ENCODE measurements at regions not wholly inside any gene's neighbourhood (a gene's known extent, or its start where the extent isn't known, plus 50 kb on each side); places are given as distances from the start of the nearest gene placed in this dataset.

DNA sequence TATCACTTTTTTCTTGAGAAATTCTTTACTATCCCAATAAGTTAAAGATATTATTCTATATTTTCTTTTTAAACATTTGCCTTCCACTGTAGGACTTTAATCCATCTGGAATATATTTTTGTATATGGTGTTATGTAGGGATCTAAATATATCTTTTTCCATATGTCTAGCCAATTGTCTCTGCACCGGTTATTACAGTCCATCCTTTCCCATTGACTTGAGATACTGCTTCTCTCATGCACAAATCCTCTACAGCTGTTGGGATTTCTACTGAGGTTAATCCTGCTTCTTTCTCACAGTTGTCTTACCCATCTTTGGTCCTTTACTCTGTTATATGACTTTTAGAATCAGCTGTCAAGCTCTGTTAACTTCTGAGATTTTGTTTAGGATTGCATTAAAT is 483.8 kb upstream of the CDH4 start:
- Histone ChIP-seq H3K9ac (no peak overlapping the region), H3K4me1 (no peaks in the 10 kb centered on the region), H4K20me1 (ENCODE audit: low read depth) (no peaks in the 10 kb centered on the region), H3K79me2 (ENCODE audit: low read depth) (no peaks in the 10 kb centered on the region), H2AFZ (replicated peaks) (no peak overlapping the region), H3F3A (ENCODE audit: low read depth) (no peaks in the 10 kb centered on the region), H3K9me3 (ENCODE audit: low read depth) (no peaks in the 10 kb centered on the region), H3K27ac (no peak overlapping the region), H3K27me3 (no peaks in the 10 kb centered on the region), H3K4me2 (no peak overlapping the region), H3K36me3 (no peaks in the 10 kb centered on the region), H3K4me3 (no peak overlapping the region)
- H3K4me1 Mint-ChIP-seq = no peaks in the 10 kb centered on the region
- no peak overlapping the region for H3K27ac Mint-ChIP-seq
- peaks cover 2% of the 10 kb centered on the region for H3K36me3 Mint-ChIP-seq
- no peak overlapping the region for H3K4me3 Mint-ChIP-seq
- TF ChIP-seq, protein P1, sequence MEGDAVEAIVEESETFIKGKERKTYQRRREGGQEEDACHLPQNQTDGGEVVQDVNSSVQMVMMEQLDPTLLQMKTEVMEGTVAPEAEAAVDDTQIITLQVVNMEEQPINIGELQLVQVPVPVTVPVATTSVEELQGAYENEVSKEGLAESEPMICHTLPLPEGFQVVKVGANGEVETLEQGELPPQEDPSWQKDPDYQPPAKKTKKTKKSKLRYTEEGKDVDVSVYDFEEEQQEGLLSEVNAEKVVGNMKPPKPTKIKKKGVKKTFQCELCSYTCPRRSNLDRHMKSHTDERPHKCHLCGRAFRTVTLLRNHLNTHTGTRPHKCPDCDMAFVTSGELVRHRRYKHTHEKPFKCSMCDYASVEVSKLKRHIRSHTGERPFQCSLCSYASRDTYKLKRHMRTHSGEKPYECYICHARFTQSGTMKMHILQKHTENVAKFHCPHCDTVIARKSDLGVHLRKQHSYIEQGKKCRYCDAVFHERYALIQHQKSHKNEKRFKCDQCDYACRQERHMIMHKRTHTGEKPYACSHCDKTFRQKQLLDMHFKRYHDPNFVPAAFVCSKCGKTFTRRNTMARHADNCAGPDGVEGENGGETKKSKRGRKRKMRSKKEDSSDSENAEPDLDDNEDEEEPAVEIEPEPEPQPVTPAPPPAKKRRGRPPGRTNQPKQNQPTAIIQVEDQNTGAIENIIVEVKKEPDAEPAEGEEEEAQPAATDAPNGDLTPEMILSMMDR (IDR thresholded peaks at IDR 0.05) = no peak
- no peak for TF ChIP-seq EZH2phosphoT487 (IDR thresholded peaks at IDR 0.05)
- no peak for TF ChIP-seq EZH2 (IDR thresholded peaks at IDR 0.05)
- H3K9me3 Mint-ChIP-seq = peaks cover 6% of the 10 kb centered on the region
- H3K27me3 Mint-ChIP-seq (ENCODE audit: insufficient read depth, low read depth) = peaks cover 3% of the 10 kb centered on the region
- no peak for DNase-seq (ENCODE audit: low spot score)

DNA sequence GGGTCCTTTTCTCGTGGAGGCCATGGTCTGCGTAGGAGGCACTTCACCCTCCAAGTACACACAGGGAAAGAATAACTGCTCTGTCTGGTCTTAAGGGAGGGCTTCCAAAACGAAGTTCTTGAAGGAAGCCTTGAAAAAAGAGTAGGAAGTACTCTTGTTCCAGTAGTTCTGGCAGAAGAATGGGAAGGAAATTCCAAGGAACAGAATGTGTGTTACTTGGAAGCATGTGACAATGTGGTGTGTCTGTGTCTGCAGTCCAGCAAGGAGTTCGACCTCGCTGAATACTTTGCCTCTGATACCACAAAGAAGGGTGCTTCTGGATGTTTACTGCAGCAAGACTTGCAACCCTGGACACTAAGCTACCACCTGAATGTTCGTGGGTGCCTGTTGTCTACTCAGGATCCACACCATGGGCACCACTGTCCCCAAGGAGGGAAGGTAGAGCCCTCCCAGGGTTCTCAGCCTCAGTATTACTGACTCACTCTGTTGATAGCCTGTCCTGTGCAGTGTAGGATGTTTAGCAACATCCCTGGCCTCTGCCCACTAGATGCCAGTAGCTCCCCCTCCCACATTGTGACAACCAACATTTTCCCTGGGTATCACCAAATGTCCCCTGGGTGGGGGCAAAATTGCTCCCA is 471.6 kb upstream of the CDH4 start:
- Histone ChIP-seq H3K79me2 (ENCODE audit: low read depth) (no peaks in the 10 kb centered on the region), H3F3A (ENCODE audit: low read depth) (no peaks in the 10 kb centered on the region), H3K4me1 (no peaks in the 10 kb centered on the region), H3K4me3 (no peak overlapping the region), H4K20me1 (ENCODE audit: low read depth) (no peaks in the 10 kb centered on the region), H3K9me3 (ENCODE audit: low read depth) (no peaks in the 10 kb centered on the region), H3K4me2 (no peak overlapping the region), H2AFZ (replicated peaks) (no peak overlapping the region), H3K27ac (no peak overlapping the region), H3K27me3 (no peaks in the 10 kb centered on the region), H3K36me3 (no peaks in the 10 kb centered on the region), H3K9ac (no peak overlapping the region)
- H3K9me3 Mint-ChIP-seq = no peaks in the 10 kb centered on the region
- no peak for DNase-seq (ENCODE audit: low spot score)
- TF ChIP-seq, protein P1 (IDR thresholded peaks at IDR 0.05) = no peak
- TF ChIP-seq EZH2 (IDR thresholded peaks at IDR 0.05) (no peak), EZH2phosphoT487 (IDR thresholded peaks at IDR 0.05) (no peak)
- no peaks in the 10 kb centered on the region for H3K36me3 Mint-ChIP-seq
- H3K27me3 Mint-ChIP-seq (ENCODE audit: insufficient read depth, low read depth) = peaks cover 2% of the 10 kb centered on the region
- no peaks in the 10 kb centered on the region for H3K4me1 Mint-ChIP-seq
- H3K4me3 Mint-ChIP-seq = no peak overlapping the region
- no peak overlapping the region for H3K27ac Mint-ChIP-seq

DNA sequence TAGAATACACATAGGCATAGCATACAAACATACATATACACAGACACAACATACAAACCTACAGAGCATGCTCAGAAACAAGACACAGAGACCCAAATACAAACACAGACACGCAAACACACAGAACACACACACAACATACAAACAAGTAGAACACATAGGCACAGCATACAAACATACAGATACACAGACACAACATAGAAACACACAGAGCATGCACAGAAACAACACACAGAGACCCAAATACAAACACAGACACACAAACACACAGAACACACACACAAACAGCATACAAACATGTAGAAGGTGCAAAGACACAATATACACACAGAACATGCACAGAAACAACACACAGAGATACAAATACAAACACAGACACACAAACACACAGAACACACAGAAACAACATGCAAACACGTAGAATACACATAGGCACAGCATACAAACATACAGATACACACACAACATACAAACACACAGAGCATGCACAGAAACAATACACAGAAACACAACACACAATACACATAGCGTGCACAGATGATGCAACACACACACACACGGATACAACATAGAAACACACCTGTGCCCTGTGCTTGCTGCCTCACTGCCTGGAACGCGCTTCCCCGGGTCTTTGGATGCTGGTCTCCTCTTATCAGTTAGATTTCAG is 469.0 kb upstream of the CDH4 start:
- H3K27me3 Mint-ChIP-seq (ENCODE audit: insufficient read depth, low read depth) = peaks cover 4% of the 10 kb centered on the region
- Histone ChIP-seq H3K36me3 (no peaks in the 10 kb centered on the region), H3F3A (ENCODE audit: low read depth) (no peaks in the 10 kb centered on the region), H3K4me2 (no peak overlapping the region), H3K9me3 (ENCODE audit: low read depth) (no peaks in the 10 kb centered on the region), H3K27me3 (no peaks in the 10 kb centered on the region), H3K27ac (no peak overlapping the region), H3K9ac (no peak overlapping the region), H2AFZ (replicated peaks) (no peak overlapping the region), H4K20me1 (ENCODE audit: low read depth) (no peaks in the 10 kb centered on the region), H3K79me2 (ENCODE audit: low read depth) (no peaks in the 10 kb centered on the region), H3K4me3 (no peak overlapping the region), H3K4me1 (no peaks in the 10 kb centered on the region)
- no peak overlapping the region for H3K27ac Mint-ChIP-seq
- H3K36me3 Mint-ChIP-seq = no peaks in the 10 kb centered on the region
- DNase-seq (ENCODE audit: low spot score) = no peak
- no peaks in the 10 kb centered on the region for H3K9me3 Mint-ChIP-seq
- H3K4me1 Mint-ChIP-seq = no peaks in the 10 kb centered on the region
- TF ChIP-seq EZH2 (IDR thresholded peaks at IDR 0.05) = no peak
- TF ChIP-seq, protein P1 (IDR thresholded peaks at IDR 0.05) = no peak
- no peak for TF ChIP-seq EZH2phosphoT487 (IDR thresholded peaks at IDR 0.05)
- H3K4me3 Mint-ChIP-seq = no peak overlapping the region
